ENCODE measurements at regions not wholly inside any gene's neighbourhood (a gene's known extent, or its start where the extent isn't known, plus 50 kb on each side); places are given as distances from the start of the nearest gene placed in this dataset.

DNA sequence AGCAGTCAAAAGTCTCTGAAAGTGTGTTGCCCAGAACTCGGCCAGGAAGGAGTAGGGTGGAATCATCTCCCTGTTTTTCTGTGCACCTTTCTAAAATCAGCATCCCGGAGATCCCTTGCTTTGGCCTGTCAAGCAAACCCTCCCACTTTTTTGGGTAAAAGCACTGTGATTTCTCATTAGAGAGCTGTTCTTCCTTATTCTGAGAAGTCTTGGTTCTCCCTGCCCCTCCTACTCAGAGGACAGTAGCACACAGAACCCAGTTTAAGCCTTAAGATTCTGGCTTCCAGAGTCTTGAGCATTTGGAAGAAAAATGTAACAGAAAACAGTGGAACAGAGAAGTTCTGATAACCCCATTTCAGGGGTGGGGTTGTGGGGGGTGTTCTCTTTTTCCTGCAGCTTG, 52.6 kb upstream of the KATNAL1 start:
- no peak for DNase-seq

GRCh38 chr13:30360586-30360985, 53.2 kb upstream of the KATNAL1 start:
- DNase-seq = no peak

GRCh38 chr13:30362005-30362788, 54.8 kb upstream of the KATNAL1 start:
- DNase-seq = no peak

DNA sequence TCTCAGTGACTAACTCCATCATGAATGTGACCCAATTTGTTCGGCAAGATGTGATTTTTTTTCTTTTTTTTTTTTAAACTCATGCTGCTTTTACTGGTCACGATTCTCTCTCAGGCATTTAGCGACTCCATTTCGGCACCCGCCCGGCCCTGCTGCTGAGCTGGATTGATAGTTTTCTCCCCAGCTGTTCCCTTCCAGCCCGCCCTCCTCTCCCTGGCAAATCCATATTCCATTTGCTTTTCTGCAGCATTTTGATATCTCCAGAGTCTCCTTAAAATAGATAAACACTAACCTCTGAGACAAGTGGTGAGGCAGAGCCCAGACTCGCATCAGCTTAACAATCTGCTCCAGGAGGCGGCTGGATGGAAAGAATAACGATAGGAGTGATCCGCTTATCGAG, 55.5 kb upstream of the KATNAL1 start:
- DNase-seq = no peak

DNA sequence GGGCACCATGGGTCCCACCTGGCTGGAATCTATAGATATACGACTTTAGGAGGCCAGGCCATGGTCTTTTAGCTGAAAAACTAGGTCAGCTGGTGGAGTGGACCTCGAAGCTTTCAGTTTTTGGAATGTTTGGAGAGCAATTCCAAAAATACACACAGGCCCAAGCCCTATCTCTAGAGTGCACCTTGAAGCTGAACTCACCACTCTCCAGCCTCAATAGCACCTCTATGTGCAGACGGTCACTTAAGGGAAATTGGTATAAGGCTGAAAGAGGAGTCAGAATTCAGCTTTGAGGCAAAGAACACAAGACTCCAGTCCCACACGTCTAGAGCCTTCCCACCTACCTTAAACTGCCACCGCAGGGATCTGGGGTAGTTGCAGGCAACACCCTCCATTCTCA, 56.4 kb upstream of the KATNAL1 start:
- no peak for DNase-seq

DNA sequence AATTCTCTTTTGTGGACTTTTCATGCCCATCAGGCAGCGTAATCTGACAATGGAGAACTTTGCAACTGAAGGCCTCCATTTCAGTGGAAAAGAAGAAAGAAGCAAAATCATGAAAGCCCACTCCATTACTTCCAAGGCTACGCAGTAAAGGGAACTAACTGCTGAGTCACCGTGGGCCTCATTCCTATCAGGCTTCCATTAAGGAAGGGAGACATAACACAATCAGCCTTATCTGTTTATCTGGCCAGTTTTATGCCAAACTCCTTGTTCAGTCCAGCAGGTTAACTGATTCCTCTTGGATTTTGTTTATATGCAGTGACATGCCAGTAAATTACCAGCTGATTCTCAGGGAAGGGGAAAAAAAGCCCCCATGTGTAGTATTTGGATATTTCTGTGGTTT, 56.8 kb upstream of the KATNAL1 start:
- DNase-seq = no peak

- no peak for DNase-seq
These were observed 57.4 kb upstream of the UBE2L5 start for GRCh38 chr13:30364876-30365275.

- no peak for DNase-seq
These were observed 56.2 kb upstream of the UBE2L5 start for GRCh38 chr13:30366088-30366487.

- no peak for DNase-seq
These were observed 55.0 kb upstream of the UBE2L5 start for GRCh38 chr13:30367296-30367695.

GRCh38 chr13:30370146-30370545, 52.1 kb upstream of the UBE2L5 start:
- DNase-seq = no peak

DNA sequence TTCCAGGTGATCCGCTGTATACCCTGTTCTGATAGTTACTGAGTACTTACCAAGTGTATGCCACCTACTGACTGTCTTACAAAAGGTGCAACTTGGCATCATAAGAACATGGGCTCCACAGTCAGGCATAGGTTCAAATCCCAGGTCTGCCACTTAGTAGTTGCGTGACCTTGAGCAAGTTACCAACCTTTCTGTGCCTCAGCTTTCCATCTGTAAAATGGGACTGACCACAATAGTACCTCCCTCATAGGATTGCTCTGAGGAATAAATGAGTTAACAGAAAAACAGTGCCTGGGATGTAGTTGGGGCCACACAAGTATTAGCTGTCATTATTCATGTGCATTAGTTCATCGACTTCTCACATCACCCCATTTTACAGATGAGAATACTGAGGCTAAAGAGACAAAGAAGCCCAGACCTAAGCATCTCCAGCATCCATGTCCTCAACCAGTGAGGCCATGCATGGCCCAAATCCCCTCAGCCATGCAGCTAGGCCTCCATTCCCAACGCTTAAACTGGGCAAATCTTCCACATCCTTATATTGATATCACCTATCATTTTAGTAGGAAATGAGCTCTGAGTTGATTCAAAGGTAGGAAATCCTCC, 51.3 kb upstream of the UBE2L5 start:
- no peak for DNase-seq

DNA sequence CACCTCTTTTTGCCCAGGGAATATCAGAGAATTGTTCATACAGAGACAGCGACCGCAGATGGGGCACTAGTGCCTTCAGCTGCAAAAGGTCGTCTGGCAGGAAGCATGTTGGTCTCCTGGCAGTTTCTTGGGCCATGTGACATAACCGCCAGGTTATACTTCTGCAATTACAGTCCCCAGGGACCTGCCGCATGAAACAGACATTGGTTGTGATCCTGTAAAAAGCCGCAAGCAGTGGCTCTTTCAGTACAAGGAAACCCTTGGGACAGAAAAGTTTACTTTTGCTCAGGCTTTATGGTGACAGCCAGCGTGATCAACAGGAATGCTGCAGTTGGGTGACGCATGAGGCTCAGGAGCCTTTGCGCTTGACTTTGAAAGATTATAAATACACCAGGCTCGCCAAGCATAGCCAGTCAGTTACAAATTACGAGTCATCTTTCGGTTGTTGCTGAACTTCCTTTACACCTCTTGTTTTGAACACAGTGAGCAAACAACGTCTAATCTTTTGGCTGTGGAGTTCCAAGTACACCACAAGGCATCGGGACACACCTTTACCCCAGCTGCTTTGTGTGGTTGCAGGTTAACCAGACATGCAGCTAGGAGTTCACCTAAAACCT, 50.5 kb upstream of the UBE2L5 start:
- DNase-seq = peak; percentile 44

All from NCI-H1436 (cell line).